SK-N-MC (cell line): ENCODE measurements at regions not wholly inside any gene's neighbourhood (a gene's known extent, or its start where the extent isn't known, plus 50 kb on each side); places are given as distances from the start of the nearest gene placed in this dataset.

Experiments used
- EZH2 ChIP-seq: fragments of 200-600 bp; sonication (generic); IDR thresholded peaks from one replicate; pipeline ENCODE4 v1.6.1; 2017; ENCODE audit warnings: antibody characterized with exemption
- FOXP2 ChIP-seq: optimal IDR thresholded peaks from 2 replicates; pipeline ENCODE3; 2011; ENCODE audit warnings: mild to moderate bottlenecking, moderate library complexity; ENCODE audit not compliant: insufficient read depth; ENCODE audit errors: extremely low read length, control extremely low read depth
- POLR2AphosphoS5 ChIP-seq: IDR thresholded peaks from 2 replicates; pipeline ENCODE4 v1.6.1; 2012; ENCODE audit warnings: mild to moderate bottlenecking, low read depth, low read length, borderline replicate concordance

DNA sequence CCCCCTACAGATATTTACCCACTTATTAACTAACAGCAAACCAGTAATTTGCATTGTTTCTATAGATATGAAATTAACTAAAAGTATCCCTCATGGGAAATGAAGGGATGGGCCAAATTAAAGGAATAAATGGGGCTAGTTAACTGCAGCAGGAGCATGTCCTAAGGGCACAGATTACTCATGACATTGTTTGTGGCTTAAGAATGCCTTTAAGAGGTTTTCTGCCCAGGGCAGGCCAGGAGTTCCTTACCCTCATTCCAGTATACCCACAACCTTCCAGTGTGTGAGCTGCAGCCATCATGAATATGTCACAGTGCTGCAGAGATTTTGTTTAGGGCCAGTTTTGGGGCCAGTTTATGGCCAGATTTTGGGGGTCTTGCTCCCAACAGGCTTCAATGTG lies 1101.9 kb downstream of the PRIM2 start:
- TF ChIP-seq EZH2 (no peak), POLR2AphosphoS5 (no peak), FOXP2 (no peak)
